GM18526 (cell line): ENCODE measurements at regions not wholly inside any gene's neighbourhood (a gene's known extent, or its start where the extent isn't known, plus 50 kb on each side); places are given as distances from the start of the nearest gene placed in this dataset.

Experiments used
- POLR2A ChIP-seq: IDR thresholded peaks from 3 replicates; pipeline ENCODE4 v1.6.1; 2011; ENCODE audit not compliant: insufficient read length; ENCODE audit errors: extremely low read depth

- no peak for TF ChIP-seq POLR2A
These were observed 245.3 kb downstream of the TFCP2L1 start for GRCh38 chr2:121039679-121040078.

DNA sequence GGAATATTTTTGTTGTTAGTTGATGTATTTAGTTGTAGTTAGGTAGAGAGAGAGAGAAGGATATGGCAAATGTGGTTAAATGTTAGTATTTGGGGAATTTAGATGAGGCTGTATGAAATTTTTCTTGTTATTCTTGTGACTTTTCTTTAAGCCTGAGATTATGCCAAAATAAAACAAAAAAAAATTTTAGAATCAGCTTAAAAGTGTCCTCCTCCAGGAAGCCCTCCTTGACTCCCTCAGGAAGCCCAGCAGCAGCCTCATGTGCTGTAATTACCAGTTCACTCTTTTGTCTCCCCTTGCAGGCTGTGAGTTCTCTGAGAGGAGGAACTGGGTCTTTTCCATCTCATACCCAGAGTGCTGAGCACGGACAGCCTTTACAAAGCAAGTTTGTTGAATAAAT lies 243.5 kb downstream of the TFCP2L1 start:
- no peak for TF ChIP-seq POLR2A

DNA sequence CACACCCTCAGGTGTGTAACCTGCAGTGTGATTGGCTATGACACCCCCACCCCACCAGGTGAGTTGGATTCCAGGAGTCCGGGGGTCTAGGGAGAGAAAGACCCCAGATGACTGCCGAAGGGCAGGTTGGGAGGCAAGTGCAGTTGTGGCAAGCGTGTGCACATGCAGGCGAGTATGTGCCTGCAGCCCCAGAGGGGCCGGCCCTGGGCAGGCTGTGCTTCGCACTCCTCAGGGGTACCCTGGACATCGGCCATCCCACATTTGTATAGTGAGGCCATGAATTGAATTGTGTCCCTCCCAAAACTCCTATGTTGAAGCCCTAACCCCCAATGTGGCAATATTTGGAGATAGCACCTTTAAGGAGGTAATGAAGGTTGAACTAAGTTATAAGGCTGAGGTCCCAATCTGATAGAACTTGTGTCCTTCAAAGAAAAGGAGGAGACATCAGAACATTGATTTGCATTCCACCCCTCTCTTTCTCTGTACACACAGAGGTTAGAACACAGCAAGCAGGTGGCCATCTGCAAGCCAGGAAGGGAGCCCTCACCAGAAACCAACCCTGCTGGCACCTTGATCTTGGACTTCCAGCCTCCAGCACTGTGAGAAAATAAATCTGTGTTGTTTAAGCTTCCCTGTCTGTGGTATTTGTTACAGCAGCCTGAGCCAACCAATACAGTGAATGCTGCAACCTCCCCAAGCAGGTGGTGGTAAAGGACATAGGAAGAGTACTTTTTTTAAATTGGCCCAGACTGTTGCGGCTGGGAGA lies 241.8 kb downstream of the TFCP2L1 start:
- no peak for TF ChIP-seq POLR2A

DNA sequence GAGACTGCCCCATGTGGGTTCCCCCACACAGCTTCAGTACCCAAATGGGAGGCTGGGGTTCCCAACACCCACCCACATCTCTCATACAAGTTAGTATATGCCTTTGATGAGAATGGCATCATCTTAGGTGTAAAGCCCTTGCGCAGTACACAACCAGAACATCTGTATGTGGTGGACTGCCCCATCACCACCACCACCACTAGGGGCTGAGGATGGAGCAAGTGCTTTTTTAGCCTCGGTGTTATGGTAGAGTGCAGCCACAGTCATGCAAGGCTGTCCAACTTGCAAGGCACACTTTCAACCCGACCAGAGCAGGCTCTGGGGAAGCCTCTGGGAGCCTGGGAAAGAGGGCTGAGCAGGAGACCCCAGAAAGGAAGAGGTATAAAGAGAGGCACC lies 241.2 kb downstream of the TFCP2L1 start:
- TF ChIP-seq POLR2A: no peak

DNA sequence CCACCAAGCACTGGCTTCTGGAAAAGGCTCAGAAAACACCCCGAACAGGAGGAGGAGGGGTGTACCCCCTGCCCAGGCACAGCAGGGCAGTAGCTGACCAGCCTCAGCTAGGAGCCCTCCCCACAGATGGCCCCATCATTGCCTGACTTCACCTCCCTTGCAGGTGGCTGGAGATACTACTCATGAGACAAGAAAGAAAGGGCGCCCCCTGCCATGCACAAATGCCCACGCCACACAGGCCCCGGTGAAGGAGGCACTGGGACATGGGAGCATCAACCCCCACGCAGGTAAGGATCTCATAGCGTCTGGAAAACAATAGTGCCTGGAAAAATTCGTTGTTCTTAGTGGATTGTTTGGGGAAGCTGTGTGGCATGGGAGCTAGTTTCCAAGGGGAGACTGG lies 240.6 kb downstream of the TFCP2L1 start:
- no peak for TF ChIP-seq POLR2A

- no peak for TF ChIP-seq POLR2A
These were observed 239.8 kb downstream of the TFCP2L1 start for GRCh38 chr2:121045245-121045644.

- TF ChIP-seq POLR2A: no peak
These were observed 238.7 kb downstream of the TFCP2L1 start for GRCh38 chr2:121046335-121046734.

GRCh38 chr2:121047383-121047782 lies 237.6 kb downstream of the TFCP2L1 start:
- no peak for TF ChIP-seq POLR2A

DNA sequence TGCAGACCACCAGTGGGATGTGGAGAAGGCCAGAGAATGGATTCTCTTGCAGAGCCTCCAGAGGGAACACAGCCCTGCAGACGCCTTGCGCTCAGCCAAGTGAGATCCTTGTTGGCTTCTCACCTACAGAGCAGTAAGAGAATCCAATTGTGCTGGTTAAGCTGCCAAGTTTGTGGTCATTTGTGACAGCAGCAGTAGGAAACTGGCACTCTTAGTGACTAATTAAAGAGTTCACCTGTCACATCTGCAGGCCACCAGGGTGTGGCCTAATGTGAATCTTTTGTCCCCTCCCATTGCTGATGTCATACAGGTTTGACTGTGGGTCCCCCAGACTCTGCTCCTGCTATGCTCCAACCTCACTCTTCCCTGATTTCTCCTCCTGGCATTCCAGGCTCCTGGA lies 235.9 kb downstream of the TFCP2L1 start:
- no peak for TF ChIP-seq POLR2A

DNA sequence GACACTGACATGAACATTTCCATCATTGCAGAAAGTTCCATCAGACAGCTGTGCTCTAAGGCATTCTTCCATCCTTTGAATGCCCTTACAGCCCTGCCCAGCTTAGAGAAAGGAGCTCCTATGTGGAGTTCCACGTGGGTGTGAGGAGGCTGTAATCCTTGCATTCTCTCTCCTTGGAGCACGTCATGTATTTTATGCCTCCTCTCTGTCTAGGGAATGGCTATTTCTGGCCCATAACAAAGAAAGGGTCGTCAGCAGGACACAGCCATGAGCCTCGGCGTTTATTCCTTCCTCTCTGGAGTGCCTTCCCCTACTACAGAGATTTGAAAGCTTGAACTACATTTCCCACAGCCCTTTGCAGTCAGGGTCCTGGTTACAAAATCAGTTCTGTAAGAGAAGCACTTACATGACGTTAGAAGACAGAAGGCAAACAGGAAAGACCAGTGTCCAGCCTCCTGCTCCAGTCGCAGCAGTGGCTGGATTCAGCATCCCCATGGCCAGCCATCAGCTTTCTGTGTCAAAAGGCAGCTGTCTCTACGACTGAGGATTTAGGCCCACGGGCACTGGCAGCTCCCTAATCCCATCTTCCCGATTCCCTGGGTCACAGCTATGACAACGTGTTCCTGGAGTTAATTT lies 234.9 kb downstream of the TFCP2L1 start:
- TF ChIP-seq POLR2A: no peak

- TF ChIP-seq POLR2A: no peak
These were observed 233.7 kb downstream of the TFCP2L1 start for GRCh38 chr2:121051311-121051710.

- no peak for TF ChIP-seq POLR2A
These were observed 233.0 kb downstream of the TFCP2L1 start for GRCh38 chr2:121052023-121052422.

DNA sequence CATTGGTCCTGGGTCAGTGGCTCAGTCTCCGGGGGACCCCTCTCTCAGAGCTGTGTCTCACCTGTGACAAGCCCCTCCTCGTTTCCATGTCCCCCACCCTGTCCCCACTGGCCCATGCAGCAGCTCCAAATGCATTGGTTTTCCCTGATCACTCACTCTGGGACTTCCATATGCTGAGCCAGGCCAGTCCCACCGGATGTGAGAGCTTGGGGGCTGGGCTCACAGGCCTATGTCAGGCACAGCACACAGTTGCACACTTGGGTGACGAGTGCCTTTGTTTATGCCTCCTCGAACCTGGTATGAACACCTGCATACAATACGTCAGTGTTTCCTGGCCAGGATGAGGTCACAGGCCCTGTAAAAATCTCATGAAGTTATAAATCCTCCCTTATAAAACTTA lies 232.5 kb downstream of the TFCP2L1 start:
- no peak for TF ChIP-seq POLR2A

- TF ChIP-seq POLR2A: no peak
These were observed 229.9 kb downstream of the TFCP2L1 start for GRCh38 chr2:121055088-121055487.

- TF ChIP-seq POLR2A: no peak
These were observed 229.5 kb downstream of the TFCP2L1 start for GRCh38 chr2:121055501-121055900.

GRCh38 chr2:121058852-121059558 lies 226.0 kb downstream of the TFCP2L1 start:
- TF ChIP-seq POLR2A: no peak

GRCh38 chr2:121059651-121060649 lies 225.1 kb downstream of the TFCP2L1 start:
- TF ChIP-seq POLR2A: no peak
